ENCODE measurements at regions not wholly inside any gene's neighbourhood (a gene's known extent, or its start where the extent isn't known, plus 50 kb on each side); places are given as distances from the start of the nearest gene placed in this dataset.

DNA sequence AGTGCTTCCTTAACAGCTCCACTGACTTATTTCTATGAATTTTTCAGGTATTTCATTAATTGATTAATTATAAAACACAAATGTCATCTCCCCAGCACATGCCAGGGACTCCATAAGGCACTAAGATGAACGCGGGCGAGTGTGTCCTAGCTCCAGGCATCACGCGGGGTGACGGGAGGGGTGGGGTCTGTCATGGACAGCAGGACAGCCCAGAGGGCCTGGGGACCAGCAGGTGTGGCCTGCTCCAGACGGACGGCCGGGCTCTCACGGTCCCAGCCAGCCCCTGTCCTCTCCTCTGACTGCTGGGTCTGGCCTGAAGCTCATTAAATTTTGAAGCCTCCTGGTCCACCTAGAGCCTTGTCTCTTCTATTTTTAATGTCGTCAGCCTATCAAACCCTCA lies 531.1 kb downstream of the BRD1 start:
- DNase-seq (ENCODE audit: low spot score) = peak; percentile 43
- intact Hi-C loops (cut with DNase I) = no loop called here

DNA sequence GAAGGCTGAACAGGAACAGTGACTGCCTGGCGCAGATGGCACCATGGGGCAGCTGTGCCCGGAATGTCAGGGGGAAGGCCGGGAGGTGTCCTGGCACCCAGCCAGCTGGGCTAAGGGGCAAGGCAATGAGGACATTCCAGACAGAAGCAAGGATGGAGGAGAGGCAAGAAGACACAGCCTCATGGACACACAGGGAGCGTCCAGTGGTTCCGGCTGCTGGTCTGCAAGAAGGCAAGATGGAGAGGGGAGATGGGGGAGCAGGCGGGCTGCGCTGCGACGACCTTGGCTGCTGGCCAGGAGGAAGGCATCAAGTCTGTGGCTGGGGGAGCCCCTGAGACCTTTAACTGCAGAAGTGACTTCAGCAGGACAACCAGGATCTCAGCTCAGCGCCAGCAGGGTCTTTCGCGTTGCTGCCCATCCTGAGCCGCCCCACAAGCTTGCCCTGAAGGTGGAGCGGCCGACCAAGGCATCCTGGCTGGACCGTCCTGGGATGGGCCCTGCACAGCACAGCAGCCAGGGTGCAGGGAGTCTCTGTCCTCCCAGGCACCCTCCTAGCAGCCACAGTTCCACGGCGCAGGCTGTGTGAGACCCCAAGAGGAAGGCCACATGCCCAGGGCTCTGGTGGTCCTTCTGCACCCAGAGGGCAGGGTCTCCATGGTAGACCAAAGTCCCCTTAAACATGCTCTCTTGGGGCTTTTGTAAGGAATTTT lies 531.7 kb downstream of the BRD1 start:
- peak; percentile 76 for DNase-seq (ENCODE audit: low spot score)
- intact Hi-C loops (cut with DNase I) = no loop called here

DNA sequence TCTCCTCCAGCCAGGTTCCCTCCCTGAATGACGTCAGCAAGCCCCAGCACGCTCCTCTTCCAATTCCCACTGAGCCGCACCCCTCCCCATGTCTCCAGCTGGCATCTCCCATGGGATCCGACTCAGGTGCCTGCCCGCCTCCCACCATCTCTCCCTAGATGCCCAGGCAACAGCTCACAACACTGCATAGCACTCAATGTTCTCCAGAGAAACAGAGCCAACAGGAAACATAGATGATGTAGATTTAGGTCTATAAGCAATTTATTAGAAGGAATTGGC lies 532.3 kb downstream of the BRD1 start:
- peak; percentile 60 for DNase-seq (ENCODE audit: low spot score)
- intact Hi-C loops (cut with DNase I) = no loop called here

DNA sequence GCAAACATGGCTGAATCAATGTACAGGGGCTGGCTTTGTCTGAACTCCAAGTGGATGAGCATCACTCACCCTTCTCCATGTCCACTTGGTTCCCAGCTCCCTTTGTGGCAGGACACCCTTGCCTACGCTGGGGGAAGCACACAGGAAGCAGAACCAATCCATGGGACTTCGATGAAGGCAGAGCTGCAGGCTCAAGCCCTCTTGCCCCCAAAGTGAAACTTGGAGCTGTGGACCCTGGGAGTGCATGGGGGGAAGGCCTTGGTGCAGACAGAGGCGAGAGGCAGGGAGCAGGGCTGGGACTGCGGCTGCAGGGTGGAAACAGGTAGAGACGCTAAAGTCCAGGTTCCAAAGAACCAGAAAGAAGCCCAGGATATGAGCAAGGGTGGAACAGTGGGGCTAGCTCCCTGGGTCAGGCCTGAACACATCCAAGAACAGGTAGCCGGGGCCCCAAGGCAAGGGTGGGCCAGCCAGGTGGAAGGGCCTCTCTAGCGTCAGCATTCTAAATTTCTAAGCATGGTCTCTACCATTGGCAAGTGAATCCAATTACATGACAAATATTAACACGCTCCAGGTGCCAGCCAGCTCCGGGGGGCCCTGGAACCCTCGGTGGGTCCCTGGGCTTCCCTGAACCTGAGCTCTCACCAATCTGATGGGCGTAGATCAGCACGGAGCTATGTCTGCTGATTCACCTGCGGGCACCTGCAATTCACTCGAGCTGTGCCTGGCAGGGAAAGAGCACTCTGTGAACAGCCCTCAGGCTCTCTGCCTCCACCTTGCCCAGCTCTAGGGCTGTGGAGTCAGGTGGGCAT lies 532.8 kb downstream of the BRD1 start:
- intact Hi-C loops (cut with DNase I) = no loop called here
- DNase-seq (ENCODE audit: low spot score) = peak; percentile 36

DNA sequence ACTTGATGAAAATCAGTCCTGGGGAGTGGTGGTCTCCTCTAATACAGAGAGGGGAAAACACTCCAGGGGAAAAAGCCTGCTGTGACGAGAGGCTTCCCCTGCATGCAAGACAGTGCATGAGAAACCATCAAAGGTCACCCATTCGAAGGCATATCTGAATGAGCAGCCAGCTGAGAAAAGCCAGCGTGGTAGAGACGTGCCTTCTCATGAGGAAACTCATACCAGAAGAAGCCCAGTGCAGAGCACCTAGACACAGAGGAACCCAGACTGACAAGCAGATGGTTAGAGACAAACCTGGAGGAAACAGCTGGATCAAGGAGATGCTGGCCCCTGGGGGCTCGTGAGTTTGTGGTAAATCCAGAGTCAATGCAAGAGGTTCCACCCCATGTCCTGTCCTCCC lies 534.8 kb downstream of the BRD1 start:
- intact Hi-C loops (cut with DNase I) = no loop called here
- no peak for DNase-seq (ENCODE audit: low spot score)

DNA sequence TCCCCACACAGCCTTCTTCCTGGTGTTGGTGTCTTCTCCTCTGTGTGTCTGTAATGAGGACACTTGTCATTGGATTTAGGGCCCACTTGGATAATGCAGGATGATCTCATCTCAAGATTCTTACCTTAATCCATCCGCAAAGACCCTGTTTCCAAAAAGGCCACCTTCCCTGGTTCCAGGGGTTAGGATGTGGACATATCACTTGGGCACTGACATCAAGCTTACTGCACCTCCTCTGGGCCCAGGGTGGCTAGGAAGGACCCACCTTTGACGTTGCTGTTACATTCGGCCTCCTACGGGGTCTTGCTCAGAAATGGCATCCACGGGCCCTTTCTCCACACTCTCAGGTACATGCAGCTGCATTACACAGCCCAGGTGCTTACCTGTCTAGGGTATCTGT lies 535.9 kb downstream of the BRD1 start:
- peak; percentile 3 for DNase-seq (ENCODE audit: low spot score)
- intact Hi-C loops (cut with DNase I) = no loop called here

DNA sequence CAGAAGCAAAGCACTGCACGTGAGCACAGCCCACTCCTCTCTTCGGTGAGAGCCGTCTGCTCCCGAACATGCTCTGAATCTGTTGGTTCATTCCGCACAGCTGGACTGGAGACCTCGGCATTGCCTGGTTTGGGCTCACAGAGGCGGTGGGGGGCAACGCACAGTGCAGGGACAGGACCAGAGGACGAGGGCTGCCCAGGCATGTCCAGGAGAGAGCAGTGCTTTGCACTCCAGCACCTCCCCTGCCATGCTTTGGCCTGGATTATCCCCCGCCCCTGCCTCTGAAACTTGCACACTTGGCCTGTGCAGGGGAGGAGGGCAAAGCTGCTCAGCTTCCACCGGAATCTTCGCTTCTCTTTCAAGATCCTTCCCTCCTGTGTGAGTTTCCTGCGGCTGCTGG lies 536.5 kb downstream of the BRD1 start:
- intact Hi-C loops (cut with DNase I) = no loop called here
- DNase-seq (ENCODE audit: low spot score) = peak; percentile 48

DNA sequence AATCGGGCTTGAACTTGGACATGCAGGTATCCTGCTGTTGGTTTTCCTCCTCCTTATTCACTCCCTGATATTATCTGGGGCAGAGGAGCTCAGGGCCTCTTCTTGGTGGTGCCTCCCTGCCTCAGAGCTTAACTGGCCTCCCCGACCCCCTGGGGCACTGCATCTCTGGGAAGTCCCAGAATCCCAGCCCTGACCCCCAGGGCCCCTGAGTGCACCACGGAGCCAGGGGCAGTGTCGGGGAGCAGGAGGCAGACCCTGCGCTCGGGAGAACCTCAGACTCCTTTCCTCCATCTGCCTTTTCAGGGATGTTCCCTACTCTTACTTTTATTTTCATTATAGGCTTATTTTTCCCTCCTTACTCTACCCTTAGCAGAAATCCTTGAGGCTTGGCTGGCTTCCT lies 537.0 kb downstream of the BRD1 start:
- intact Hi-C loops (cut with DNase I) = no loop called here
- peak; percentile 32 for DNase-seq (ENCODE audit: low spot score)

DNA sequence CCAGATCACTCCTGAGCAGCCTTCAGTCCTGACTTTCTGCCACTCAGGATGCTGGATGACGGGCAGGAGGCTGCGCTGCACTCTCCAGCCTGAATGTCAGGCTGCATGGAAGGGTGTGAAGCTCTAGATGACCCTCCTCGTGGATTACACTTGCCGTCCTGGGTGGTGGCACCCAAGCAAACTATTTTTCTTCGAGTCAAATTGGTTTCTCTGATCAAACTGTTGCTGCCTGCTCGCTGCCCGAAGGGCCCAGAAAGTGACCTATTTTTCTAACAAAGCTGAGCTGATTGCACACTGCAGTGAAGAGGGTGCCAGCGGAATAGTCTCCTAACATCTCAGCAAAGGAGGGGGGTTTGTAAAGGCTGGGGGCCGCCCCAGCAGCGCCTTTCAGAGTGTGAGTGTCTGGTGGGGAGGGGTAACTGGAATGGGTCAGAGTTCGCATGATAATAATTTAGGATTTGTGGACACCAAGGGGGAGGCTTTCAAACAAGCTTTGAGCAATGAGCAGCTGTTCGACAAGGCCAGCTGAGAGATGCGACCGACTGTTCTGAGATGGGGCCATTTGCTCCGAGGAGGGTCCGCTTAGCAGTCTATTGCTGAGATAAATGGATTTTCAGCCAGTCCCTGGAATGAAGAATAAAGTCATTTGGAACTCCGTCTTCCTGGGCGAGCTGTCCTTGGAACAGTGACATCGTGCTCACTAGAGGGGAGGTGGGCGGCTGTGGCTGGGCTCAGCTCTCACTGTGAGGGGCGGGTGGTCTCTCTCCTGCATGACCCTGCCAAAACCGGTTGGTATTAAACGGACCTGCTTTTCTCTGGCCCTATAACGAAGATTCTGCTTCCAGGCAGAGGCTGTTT lies 537.6 kb downstream of the BRD1 start:
- intact Hi-C loops (cut with DNase I) = no loop called here

DNA sequence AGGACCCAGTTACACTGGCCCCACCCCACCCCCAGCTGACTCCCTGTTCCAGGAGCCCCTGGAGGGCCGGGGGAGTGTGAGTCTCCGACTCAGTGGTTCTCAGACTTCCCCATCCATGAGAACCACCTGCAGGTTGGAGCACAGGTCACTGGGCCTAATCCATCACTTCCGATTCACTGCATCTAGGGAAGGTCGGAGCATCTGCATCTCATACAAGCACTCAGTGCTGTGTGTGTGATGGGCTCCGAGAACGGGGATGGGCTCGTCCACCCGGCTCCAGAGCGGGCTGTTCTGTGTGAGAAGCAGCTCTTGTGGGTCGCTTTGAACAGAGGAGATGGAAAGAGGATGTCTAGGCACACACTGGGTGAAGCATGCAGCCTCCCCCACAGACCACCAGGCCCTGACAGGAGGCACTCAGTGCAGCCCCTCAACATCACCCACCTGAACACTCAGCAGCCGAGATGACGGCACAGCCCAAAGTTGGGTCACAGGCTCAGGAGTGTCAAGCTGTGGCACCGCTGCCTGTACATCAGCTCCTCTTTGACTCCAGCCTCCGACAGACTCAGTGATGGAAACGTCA lies 541.4 kb downstream of the BRD1 start:
- intact Hi-C loops (cut with DNase I) = no loop called here
- DNase-seq (ENCODE audit: low spot score) = peak; percentile 77

More for the DNA sequence above, 537.6 kb downstream of the BRD1 start:
- DNase-seq (ENCODE audit: low spot score) = peak; percentile 59

DNA sequence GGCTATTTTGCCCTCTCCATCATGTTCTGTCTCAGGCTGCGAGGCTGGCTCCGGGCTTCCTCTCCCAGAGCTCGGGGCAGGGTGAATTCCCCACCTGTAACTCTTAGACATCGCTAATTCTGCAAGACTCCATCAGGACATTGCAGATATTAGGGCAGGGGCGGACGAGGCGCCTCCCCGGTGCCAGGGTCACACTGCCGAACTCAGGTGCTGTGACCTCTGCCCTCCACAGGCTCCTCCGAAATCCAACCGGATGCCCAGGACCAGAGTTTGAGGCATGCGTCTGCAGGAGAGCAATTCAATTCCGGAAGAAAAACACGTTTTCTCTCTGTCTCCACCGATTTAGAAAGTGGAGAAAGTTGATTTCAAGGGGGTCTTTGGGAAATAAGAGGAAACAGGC lies 542.7 kb downstream of the BRD1 start:
- intact Hi-C loops (cut with DNase I) = no loop called here
- DNase-seq (ENCODE audit: low spot score) = peak; percentile 46

DNA sequence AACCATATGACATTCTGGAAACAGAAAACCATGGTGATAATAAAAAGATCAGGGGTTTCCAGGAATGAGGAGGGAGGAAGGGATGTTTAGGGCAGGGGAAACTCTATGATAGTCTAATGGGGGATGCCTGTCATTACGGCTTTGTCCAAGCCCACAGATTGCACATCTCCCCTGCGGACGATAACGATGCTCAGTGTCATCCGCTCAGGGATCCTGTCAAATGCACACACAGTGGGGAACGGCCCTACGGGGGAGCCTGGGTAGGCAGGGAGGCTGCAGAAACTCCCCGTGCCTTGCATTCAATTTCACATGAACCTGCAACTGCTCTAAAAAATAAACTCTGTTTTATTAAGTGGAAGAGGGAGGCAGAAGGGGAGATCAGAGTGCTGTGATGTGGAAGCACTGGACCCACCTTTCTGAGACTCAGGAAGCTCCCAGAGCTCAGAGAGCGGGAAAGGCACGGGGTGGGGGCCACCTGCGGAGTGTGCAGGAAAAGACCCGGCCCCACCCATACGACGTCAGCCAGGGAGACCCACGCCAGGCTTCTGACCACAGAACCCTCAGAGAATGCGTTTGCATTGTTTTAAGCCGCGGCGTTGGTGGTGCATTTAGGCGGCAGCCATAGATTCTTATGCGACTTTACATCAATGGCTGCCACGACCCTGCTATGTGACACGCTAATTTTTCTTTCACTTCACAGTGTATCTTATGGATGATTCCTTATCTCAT lies 543.5 kb downstream of the BRD1 start:
- DNase-seq (ENCODE audit: low spot score) = peak; percentile 34
- intact Hi-C loops (cut with DNase I) = no loop called here

DNA sequence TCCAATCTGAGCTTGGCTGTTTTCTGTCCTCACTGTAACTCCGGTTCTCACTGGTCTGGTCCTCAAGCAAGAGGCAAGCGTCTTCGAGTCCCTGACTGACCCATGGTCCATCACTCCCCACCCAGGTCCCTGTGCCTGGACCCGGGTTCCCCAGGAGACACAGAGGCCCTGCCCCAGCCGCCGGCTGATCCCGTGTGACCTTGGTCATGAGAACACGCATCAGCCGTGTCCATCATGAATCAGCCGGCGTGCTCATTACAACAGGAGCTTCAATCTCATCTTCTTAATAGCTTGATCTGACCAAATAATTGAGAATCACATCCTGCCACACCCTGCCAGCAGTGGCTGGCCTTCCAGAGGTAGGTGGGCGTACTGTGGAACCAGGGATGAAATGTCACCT lies 545.1 kb downstream of the BRD1 start:
- intact Hi-C loops (cut with DNase I) = no loop called here
- DNase-seq (ENCODE audit: low spot score) = no peak

DNA sequence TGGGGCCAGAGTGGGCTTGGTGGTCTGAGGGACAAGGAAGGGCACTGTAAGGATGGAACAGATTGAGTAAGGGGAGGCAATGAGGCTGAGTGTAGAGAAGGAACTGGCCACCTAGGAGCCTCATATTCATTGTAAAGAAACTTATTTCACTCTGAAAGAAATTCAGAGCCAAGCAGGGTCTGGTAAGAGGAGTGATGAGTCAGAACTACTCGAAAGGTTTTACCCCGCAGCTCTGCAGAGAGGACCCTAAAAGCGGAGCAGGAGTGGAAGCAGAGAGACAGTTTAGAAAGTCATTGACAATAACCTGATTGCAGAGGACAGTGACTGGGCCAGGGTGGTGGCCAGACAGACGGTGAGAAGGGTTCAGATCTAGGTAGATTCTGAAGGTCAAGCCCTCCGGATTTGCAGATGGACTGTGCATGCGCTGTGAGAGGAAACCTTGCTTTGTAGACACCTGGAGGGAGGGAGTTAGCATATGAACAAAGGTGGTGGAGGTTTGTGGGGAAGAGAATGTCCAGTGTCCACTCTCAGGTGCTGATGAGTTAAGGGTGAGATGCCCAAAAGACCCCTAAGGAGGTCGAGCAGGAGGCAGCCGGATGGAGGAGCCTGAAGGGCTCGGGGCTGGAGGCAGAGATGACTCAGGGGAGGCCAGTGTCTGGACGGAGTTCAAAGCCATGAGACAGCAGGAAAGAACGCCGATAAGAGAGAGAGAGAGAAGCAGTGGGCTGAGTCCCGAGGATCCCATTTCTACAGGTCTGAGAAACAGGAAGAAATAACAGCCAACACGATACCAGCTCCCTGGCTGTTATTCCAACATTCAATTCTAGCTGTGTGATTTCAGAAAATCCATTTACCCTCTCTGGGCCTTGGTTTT lies 546.0 kb downstream of the BRD1 start:
- peak; percentile 24 for DNase-seq (ENCODE audit: low spot score)
- intact Hi-C loops (cut with DNase I) = no loop called here

DNA sequence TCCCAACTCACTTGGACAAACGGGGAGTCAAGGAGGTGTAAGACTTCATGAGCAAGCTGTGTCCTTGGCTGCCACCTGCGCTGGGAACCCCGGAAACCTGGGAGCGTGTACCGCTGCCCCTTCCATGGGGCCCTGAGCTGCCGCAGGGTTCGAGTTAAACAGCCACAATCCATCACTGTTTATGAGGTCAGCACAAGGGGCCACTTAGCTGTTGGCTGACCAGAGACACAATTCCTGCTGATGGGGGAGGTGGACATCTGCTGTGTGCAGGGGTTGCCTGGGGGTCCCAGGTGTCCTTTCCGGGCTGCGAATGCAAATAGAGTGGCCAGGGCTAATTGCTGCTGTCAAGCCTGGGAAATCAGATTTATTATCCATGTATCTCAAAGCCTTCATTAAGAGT lies 549.3 kb downstream of the BRD1 start:
- intact Hi-C loops (cut with DNase I) = no loop called here
- no peak for DNase-seq (ENCODE audit: low spot score)

DNA sequence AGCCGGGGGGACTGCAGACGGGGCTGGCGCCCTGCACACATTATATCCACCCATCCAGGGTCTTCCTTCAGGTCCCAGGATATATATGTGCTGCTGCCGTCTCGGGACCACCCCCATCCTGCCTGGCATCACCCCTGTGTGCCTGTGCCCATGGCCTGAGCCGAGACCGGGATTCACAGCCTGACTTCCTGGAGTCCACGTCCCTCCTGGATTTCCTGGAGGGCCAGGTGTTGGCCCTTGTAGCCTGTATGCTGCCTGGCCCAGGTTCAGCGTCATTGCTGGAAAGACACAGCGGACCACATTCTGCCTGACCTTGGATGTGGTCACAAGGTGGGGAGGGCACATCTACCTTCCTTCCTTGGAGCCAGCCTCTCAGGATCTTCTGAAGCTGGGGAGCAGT lies 551.1 kb downstream of the BRD1 start:
- intact Hi-C loops (cut with DNase I) = no loop called here

DNA sequence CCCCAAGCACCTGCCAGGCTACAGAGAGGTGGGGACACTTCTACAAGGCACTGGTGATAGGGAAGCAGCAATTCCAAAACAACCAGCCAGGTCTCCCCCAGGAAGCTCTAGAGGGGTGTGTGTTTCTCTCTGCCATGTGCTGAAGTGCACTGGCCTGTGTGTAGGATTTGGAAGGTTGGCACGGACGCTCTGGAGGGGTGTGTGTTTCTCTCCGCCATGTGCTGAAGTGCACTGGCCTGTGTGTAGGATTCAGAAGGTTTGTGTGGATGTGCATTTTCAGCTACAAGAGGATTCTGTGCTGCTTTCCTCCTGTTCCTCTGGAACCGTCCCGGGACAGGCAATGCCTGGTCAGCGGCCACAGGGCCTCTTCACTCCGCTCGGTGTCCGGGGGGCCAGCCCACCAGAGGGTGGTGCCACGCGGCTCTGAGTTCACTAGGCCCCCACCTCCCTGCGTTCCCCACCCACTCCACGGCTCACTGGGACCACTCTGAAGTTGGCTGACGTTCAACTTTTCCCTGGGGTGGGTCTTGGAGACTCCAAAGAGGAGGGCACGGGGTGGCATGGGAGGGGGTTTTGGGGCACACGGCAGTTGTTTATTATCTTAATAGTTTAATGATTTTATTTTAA lies 552.8 kb downstream of the BRD1 start:
- intact Hi-C loops (cut with DNase I) = no loop called here
- DNase-seq (ENCODE audit: low spot score) = peak; percentile 52

More for the DNA sequence above, 551.1 kb downstream of the BRD1 start:
- no peak for DNase-seq (ENCODE audit: low spot score)

DNA sequence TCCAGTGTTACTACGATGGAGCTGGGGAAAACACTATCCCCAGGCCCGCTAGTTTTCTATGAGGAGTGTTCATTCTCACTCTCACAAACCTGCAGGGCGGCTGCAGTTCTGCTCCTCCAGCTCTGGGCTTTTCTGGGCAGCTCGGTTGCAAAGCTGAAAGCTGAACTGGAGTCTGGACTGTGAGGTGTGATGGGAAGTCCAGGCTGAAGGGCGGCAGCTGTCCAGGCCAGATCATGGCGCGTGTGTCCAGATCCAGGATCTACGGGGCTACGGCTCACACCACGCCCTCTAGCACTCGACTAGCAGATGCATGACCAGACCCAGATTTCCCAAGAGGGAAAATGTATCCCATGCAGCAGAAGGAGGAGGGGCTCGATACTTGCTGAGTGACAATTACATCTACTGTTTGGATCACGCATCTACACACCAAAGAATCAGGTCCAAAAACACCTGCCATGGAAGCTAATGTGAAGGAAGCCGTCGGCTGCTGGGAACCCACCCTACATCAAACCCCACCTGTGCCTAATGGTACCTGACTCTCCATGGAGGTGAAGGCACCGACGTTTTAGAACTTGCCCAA lies 555.0 kb downstream of the BRD1 start:
- peak; percentile 49 for DNase-seq (ENCODE audit: low spot score)
- intact Hi-C loops (cut with DNase I) = no loop called here
